Natural killer cell (primary cell): ENCODE measurements at regions not wholly inside any gene's neighbourhood (a gene's known extent, or its start where the extent isn't known, plus 50 kb on each side); places are given as distances from the start of the nearest gene placed in this dataset.

Experiments used
- ATAC-seq, 3 donors: fragments of 150-1000 bp in 2 of 3; fragments of 200-7000 bp in 1 of 3; cut with Tn5 transposase; 1 replicate in 1 of 3; 2 replicates in 2 of 3; pipeline ENCODE4 v1.10.0; 2021; ENCODE audit warnings: mild to moderate bottlenecking in 2 of 3, moderate library complexity in 2 of 3
- DNase-seq, 2 donors: peaks; one replicate each; pipeline versions ENCODE4 v3.0.0 to v3.0.0-alpha.2; 2013 to 2021; ENCODE audit warnings: mixed read lengths in 1 of 2
- H3K27ac ChIP-seq: one replicate; pipeline ENCODE4 v1.5.1; 2013; ENCODE audit warnings: mild to moderate bottlenecking, low read length
- H3K27me3 ChIP-seq: one replicate; pipeline ENCODE4 v1.6.1; 2013; ENCODE audit warnings: low read length; ENCODE audit not compliant: control insufficient read depth, insufficient read depth
- H3K36me3 ChIP-seq: one replicate; pipeline ENCODE4 v1.6.1; 2013; ENCODE audit warnings: low read length; ENCODE audit not compliant: control insufficient read depth, insufficient read depth
- H3K4me1 ChIP-seq: one replicate; pipeline ENCODE4 v1.6.1; 2013; ENCODE audit warnings: low read length; ENCODE audit not compliant: control insufficient read depth, insufficient read depth
- H3K4me3 ChIP-seq: one replicate; pipeline ENCODE4 v1.5.1; 2013; ENCODE audit warnings: low read length
- H3K9me3 ChIP-seq: one replicate; pipeline ENCODE4 v1.6.1; 2013; ENCODE audit warnings: low read length; ENCODE audit not compliant: control insufficient read depth, insufficient read depth
- H3K27ac Mint-ChIP-seq, 2 donors: one replicate each; pipeline ENCODE4 v1.8.0; 2022; ENCODE audit warnings: mild to moderate bottlenecking in 2 of 2, mixed read lengths in 2 of 2, moderate library complexity in 1 of 2
- H3K27me3 Mint-ChIP-seq, 2 donors: one replicate each; pipeline ENCODE4 v1.8.0; 2022; ENCODE audit warnings: low read depth in 2 of 2, mixed read lengths in 2 of 2
- H3K36me3 Mint-ChIP-seq: one replicate; pipeline ENCODE4 v1.8.0; 2022; ENCODE audit warnings: mixed read lengths
- H3K4me1 Mint-ChIP-seq, 2 donors: one replicate each; pipeline ENCODE4 v1.8.0; 2022; ENCODE audit warnings: mixed read lengths in 2 of 2
- H3K4me3 Mint-ChIP-seq: one replicate; pipeline ENCODE4 v1.8.0; 2022; ENCODE audit warnings: mild to moderate bottlenecking, moderate library complexity, mixed read lengths
- H3K9me3 Mint-ChIP-seq, 2 donors: one replicate each; pipeline ENCODE4 v1.8.0; 2022; ENCODE audit warnings: mixed read lengths in 2 of 2
- CTCF ChIP-seq: fragments of 200-600 bp; IDR thresholded peaks from one replicate; pipeline ENCODE4 v1.8.0; 2022; ENCODE audit warnings: antibody characterized with exemption
- WGBS: methylation state at CpG from one replicate; pipeline ENCODE4 v1.1.7; 2013; ENCODE audit warnings: missing lambda C conversion rate; ENCODE audit not compliant: insufficient coverage; 5-methylcytosine and 5-hydroxymethylcytosine counted together
- intact Hi-C: fragments of 100-400 bp; cut with micrococcal nuclease; formaldehyde crosslinking; loops from one replicate; pipeline ENCODE4 v1.14.2; 2022

GRCh38 chr16:89040391-89040790 is 53.3 kb upstream of the ACSF3 start:
- TF ChIP-seq CTCF = no peak
- H3K9me3 ChIP-seq = no peaks in the 10 kb centered on the region
- no peaks in the 10 kb centered on the region for H3K36me3 ChIP-seq
- H3K9me3 Mint-ChIP-seq = no peaks in the 10 kb centered on the region
- no peak overlapping the region for H3K4me3 Mint-ChIP-seq
- H3K27me3 ChIP-seq = no peaks in the 10 kb centered on the region
- no peaks in the 10 kb centered on the region for H3K36me3 Mint-ChIP-seq
- no peak overlapping the region for H3K27ac Mint-ChIP-seq
- no peak for DNase-seq
- WGBS = 91% methylated on average over 7 of the region's 8 CpGs
- no peaks in the 10 kb centered on the region for H3K4me1 ChIP-seq
- H3K4me1 Mint-ChIP-seq = no peaks in the 10 kb centered on the region
- H3K4me3 ChIP-seq = no peak overlapping the region
- peaks cover 0 to 4% of the 10 kb centered on the region in 2 donors for H3K27me3 Mint-ChIP-seq
- intact Hi-C loops = no loop called here
- ATAC-seq = no peak
- H3K27ac ChIP-seq = no peak overlapping the region

GRCh38 chr16:89040861-89041570 is 52.6 kb upstream of the ACSF3 start:
- Histone ChIP-seq H3K36me3 (no peaks in the 10 kb centered on the region), H3K4me1 (no peaks in the 10 kb centered on the region), H3K9me3 (no peaks in the 10 kb centered on the region), H3K27ac (no peak overlapping the region), H3K4me3 (no peak overlapping the region), H3K27me3 (no peaks in the 10 kb centered on the region)
- peaks cover 0 to 4% of the 10 kb centered on the region in 2 donors for H3K27me3 Mint-ChIP-seq
- no peak overlapping the region for H3K27ac Mint-ChIP-seq
- ATAC-seq (no peak), DNase-seq (no peak)
- H3K9me3 Mint-ChIP-seq = peaks cover 2 to 3% of the 10 kb centered on the region in 2 donors
- no peak for TF ChIP-seq CTCF
- intact Hi-C loops = no loop called here
- H3K36me3 Mint-ChIP-seq = no peaks in the 10 kb centered on the region
- WGBS = 92% methylated on average over 25 of the region's 25 CpGs
- H3K4me3 Mint-ChIP-seq = no peak overlapping the region
- peaks cover 0 to 2% of the 10 kb centered on the region in 2 donors for H3K4me1 Mint-ChIP-seq

GRCh38 chr16:89041571-89042481 is 51.8 kb upstream of the ACSF3 start:
- Mint-ChIP-seq H3K27me3 (peaks cover 0 to 4% of the 10 kb centered on the region in 2 donors), H3K4me3 (no peak overlapping the region), H3K36me3 (no peaks in the 10 kb centered on the region), H3K9me3 (peaks cover 2 to 3% of the 10 kb centered on the region in 2 donors), H3K27ac (no peak overlapping the region), H3K4me1 (peaks cover 0 to 4% of the 10 kb centered on the region in 2 donors)
- Histone ChIP-seq H3K4me3 (no peak overlapping the region), H3K27ac (no peak overlapping the region), H3K9me3 (no peaks in the 10 kb centered on the region), H3K4me1 (no peaks in the 10 kb centered on the region), H3K27me3 (no peaks in the 10 kb centered on the region), H3K36me3 (no peaks in the 10 kb centered on the region)
- intact Hi-C loops = no loop called here
- TF ChIP-seq CTCF = no peak
- no peak for DNase-seq
- 89% methylated on average over 42 of the region's 42 CpGs for WGBS
- no peak for ATAC-seq
